Neural cell (in vitro differentiated cells): ENCODE measurements at regions not wholly inside any gene's neighbourhood (a gene's known extent, or its start where the extent isn't known, plus 50 kb on each side); places are given as distances from the start of the nearest gene placed in this dataset.

Experiments
- H2AFZ ChIP-seq: fragments of 200-600, 300-800 bp; sonication (generic), shearing (Covaris generic); 2 replicates; pipeline ENCODE4 v1.6.0; 2014; ENCODE audit warnings: low read depth, mild to moderate bottlenecking, antibody characterized with exemption, low read length, moderate library complexity
- H3F3A ChIP-seq: fragments of 200-600 bp; shearing (Covaris generic); 2 replicates; pipeline ENCODE4 v1.6.1; 2016; ENCODE audit warnings: mild to moderate bottlenecking, moderate library complexity, mixed read lengths, antibody characterized with exemption, low read length; ENCODE audit not compliant: insufficient read depth, poor library complexity, severe bottlenecking
- H3K27ac ChIP-seq: fragments of 200-600, 300-800 bp; sonication (generic), shearing (Covaris generic); 2 replicates; pipeline ENCODE4 v1.5.1; 2014; ENCODE audit warnings: mild to moderate bottlenecking, low read length, moderate library complexity
- H3K27me3 ChIP-seq: fragments of 300-800, 200-600 bp; sonication (generic), shearing (Covaris generic); 2 replicates; pipeline ENCODE4 v1.6.0; 2014; ENCODE audit warnings: mild to moderate bottlenecking, low read depth, low read length, moderate library complexity; ENCODE audit not compliant: insufficient read depth
- H3K36me3 ChIP-seq: fragments of 300-800, 200-600 bp; sonication (generic), shearing (Covaris generic); 2 replicates; pipeline ENCODE4 v1.5.1; 2014; ENCODE audit warnings: mild to moderate bottlenecking, antibody characterized with exemption, low read length, moderate library complexity; ENCODE audit not compliant: insufficient read depth
- H3K4me2 ChIP-seq: fragments of 300-800, 200-600 bp; sonication (generic), shearing (Covaris generic); 2 replicates; pipeline ENCODE4 v1.6.0; 2014; ENCODE audit warnings: mild to moderate bottlenecking, low read length
- H3K4me3 ChIP-seq: fragments of 300-800, 200-600 bp; sonication (generic), shearing (Covaris generic); 2 replicates; pipeline ENCODE4 v1.5.1; 2014; ENCODE audit warnings: mild to moderate bottlenecking, low read length, moderate library complexity
- H3K79me2 ChIP-seq: fragments of 200-600 bp; shearing (Covaris generic); replicated peaks from 2 replicates; pipeline ENCODE4 v1.6.0; 2014; ENCODE audit warnings: mild to moderate bottlenecking, low read length, moderate library complexity; ENCODE audit not compliant: insufficient read depth
- H3K9ac ChIP-seq: fragments of 300-800, 200-600 bp; sonication (generic), shearing (Covaris generic); 2 replicates; pipeline ENCODE4 v1.6.1; 2016; ENCODE audit warnings: mild to moderate bottlenecking, low read length, mixed read lengths
- H3K9me2 ChIP-seq: fragments of 200-600 bp; shearing (Covaris generic); 2 replicates; pipeline ENCODE4 v1.6.1; 2016; ENCODE audit warnings: mild to moderate bottlenecking, low read length, mixed read lengths; ENCODE audit not compliant: insufficient read depth
- H3K9me3 ChIP-seq: fragments of 200-600, 300-800 bp; sonication (generic), shearing (Covaris generic); 2 replicates; pipeline ENCODE4 v1.6.1; 2016; ENCODE audit warnings: mild to moderate bottlenecking, mixed run types, low read length, moderate library complexity, mixed read lengths
- H4K20me1 ChIP-seq: fragments of 200-600 bp; shearing (Covaris generic); 2 replicates; pipeline ENCODE4 v1.6.1; 2016; ENCODE audit warnings: mild to moderate bottlenecking, mixed run types; ENCODE audit not compliant: insufficient read depth
- CTCF ChIP-seq: fragments of 450-650 bp; IDR thresholded peaks from 2 replicates; pipeline ENCODE4 v1.5.1; 2014; ENCODE audit warnings: antibody characterized with exemption, mild to moderate bottlenecking, moderate library complexity; ENCODE audit not compliant: poor library complexity, severe bottlenecking
- EP300 ChIP-seq: fragments of 450-650 bp; conservative IDR thresholded peaks from 2 replicates; pipeline ENCODE4 v1.6.1; 2014; ENCODE audit warnings: antibody characterized with exemption, mild to moderate bottlenecking, moderate library complexity; ENCODE audit not compliant: poor library complexity, severe bottlenecking
- EZH2 ChIP-seq: fragments of 200-600, 300-800 bp; shearing (Covaris generic), sonication (generic); IDR thresholded peaks from 2 replicates; pipeline ENCODE4 v1.6.1; 2014; ENCODE audit warnings: antibody characterized with exemption, low read length, borderline replicate concordance, mild to moderate bottlenecking; ENCODE audit not compliant: insufficient read depth, poor library complexity, severe bottlenecking
- MXI1 ChIP-seq: fragments of 450-650 bp; conservative IDR thresholded peaks from 2 replicates; pipeline ENCODE4 v1.6.1; 2014; ENCODE audit warnings: antibody characterized with exemption, mild to moderate bottlenecking; ENCODE audit not compliant: poor library complexity, severe bottlenecking
- POLR2AphosphoS5 ChIP-seq: IDR thresholded peaks from 2 replicates; pipeline ENCODE4 v1.6.1; 2012
- RAD21 ChIP-seq: fragments of 450-650 bp; conservative IDR thresholded peaks from 2 replicates; pipeline ENCODE4 v1.6.1; 2014; ENCODE audit warnings: antibody characterized with exemption, mild to moderate bottlenecking, moderate library complexity
- REST ChIP-seq: IDR thresholded peaks from 2 replicates; pipeline ENCODE4 v1.6.1; 2012; ENCODE audit warnings: borderline replicate concordance
- SMC3 ChIP-seq: fragments of 450-650 bp; conservative IDR thresholded peaks from 2 replicates; pipeline ENCODE4 v1.6.1; 2014; ENCODE audit warnings: antibody characterized with exemption, mild to moderate bottlenecking, moderate library complexity; ENCODE audit not compliant: poor library complexity
- TAF1 ChIP-seq: IDR thresholded peaks from 2 replicates; pipeline ENCODE4 v1.6.1; 2012; ENCODE audit warnings: low read depth

- no peaks in the 10 kb centered on the region for H3K9me2 ChIP-seq
- no peak overlapping the region for H3K4me3 ChIP-seq
- no peak overlapping the region for H3K9ac ChIP-seq
- H2AFZ ChIP-seq, result no peak overlapping the region
- no peak overlapping the region for H3K4me2 ChIP-seq
- no peak overlapping the region for H3K27ac ChIP-seq
- no peak for TF ChIP-seq POLR2AphosphoS5
- TF ChIP-seq EP300, result no peak
- TF ChIP-seq CTCF, result no peak
- no peaks in the 10 kb centered on the region for H3F3A ChIP-seq
- no peaks in the 10 kb centered on the region for H3K27me3 ChIP-seq
- H4K20me1 ChIP-seq, result no peaks in the 10 kb centered on the region
- no peaks in the 10 kb centered on the region for H3K36me3 ChIP-seq
- no peaks in the 10 kb centered on the region for H3K79me2 ChIP-seq
- H3K9me3 ChIP-seq, result peaks cover 15% of the 10 kb centered on the region
Observed at GRCh38 chr2:128466776-128467175, 148.1 kb upstream of the HS6ST1 start.

GRCh38 chr2:128467321-128467969 is 148.8 kb upstream of the HS6ST1 start:
- Histone ChIP-seq H3K4me3 (no peak overlapping the region), H3K36me3 (no peaks in the 10 kb centered on the region), H3K9me2 (no peaks in the 10 kb centered on the region), H3K27me3 (no peaks in the 10 kb centered on the region), H3K27ac (no peak overlapping the region), H3K4me2 (no peak overlapping the region), H2AFZ (no peak overlapping the region), H3K79me2 (no peaks in the 10 kb centered on the region), H4K20me1 (no peaks in the 10 kb centered on the region), H3K9me3 (peaks cover 15% of the 10 kb centered on the region), H3F3A (no peaks in the 10 kb centered on the region), H3K9ac (no peak overlapping the region)
- TF ChIP-seq POLR2AphosphoS5, result no peak
- no peak for TF ChIP-seq RAD21
- no peak for TF ChIP-seq REST
- no peak for TF ChIP-seq EZH2
- TF ChIP-seq CTCF, result no peak
- no peak for TF ChIP-seq SMC3
- no peak for TF ChIP-seq EP300
- no peak for TF ChIP-seq MXI1
- no peak for TF ChIP-seq TAF1
